ENCODE measurements at regions not wholly inside any gene's neighbourhood (a gene's known extent, or its start where the extent isn't known, plus 50 kb on each side); places are given as distances from the start of the nearest gene placed in this dataset.

- Histone ChIP-seq H2AFZ (ENCODE audit: low read length) (no peak overlapping the region), H3K36me3 (replicated peaks in 1 of 2; ENCODE audit: control insufficient read depth in 1 of 2, insufficient read depth in 2 of 2, low read length in 2 of 2) (no peaks in the 10 kb centered on the region), H4K20me1 (ENCODE audit: insufficient read depth, low read length) (no peaks in the 10 kb centered on the region), H3K4me3 (replicated peaks in 1 of 3; ENCODE audit: insufficient read depth in 1 of 3, low read depth in 2 of 3, low read length in 3 of 3) (no peak overlapping the region), H3K27ac (ENCODE audit: extremely low read length, insufficient read depth, low read length) (no peak overlapping the region), H3K9me3 (ENCODE audit: low read length) (no peaks in the 10 kb centered on the region), H3K4me1 (ENCODE audit: insufficient read depth, low read length) (no peaks in the 10 kb centered on the region), H3K4me2 (ENCODE audit: low read depth, low read length) (no peak overlapping the region), H3K27me3 (ENCODE audit: control insufficient read depth in 1 of 2, insufficient read depth in 2 of 2, low read length in 2 of 2) (no peaks in the 10 kb centered on the region), H3K79me2 (ENCODE audit: insufficient read depth, low read length) (no peaks in the 10 kb centered on the region), H3K9ac (ENCODE audit: insufficient read depth, low read depth, low read length) (no peak overlapping the region)
- no peak for DNase-seq (ENCODE audit: low spot score)
- 6% methylated on average over 2 of the region's 2 CpGs for WGBS (ENCODE audit: low lambda C conversion rate)
- TF ChIP-seq ZNF292 (CRISPR knock-in tag; IDR thresholded peaks at IDR 0.05; ENCODE audit: borderline replicate concordance, low read depth) (no peak), ZFP90 (CRISPR knock-in tag; IDR thresholded peaks at IDR 0.05; ENCODE audit: borderline replicate concordance) (no peak), ZNF816 (CRISPR knock-in tag; IDR thresholded peaks at IDR 0.05; ENCODE audit: borderline replicate concordance) (no peak), ZBTB39 (CRISPR knock-in tag; IDR thresholded peaks at IDR 0.05) (no peak), REPIN1 (CRISPR knock-in tag; IDR thresholded peaks at IDR 0.05; ENCODE audit: borderline replicate concordance, low read depth) (no peak), SNRNP70 (IDR thresholded peaks at IDR 0.05; ENCODE audit: low read depth, low read length) (no peak), CREM (IDR thresholded peaks at IDR 0.05) (no peak), CREM (CRISPR knock-in tag; IDR thresholded peaks at IDR 0.05) (no peak), ZNF580 (CRISPR knock-in tag; IDR thresholded peaks at IDR 0.05; ENCODE audit: borderline replicate concordance, low read depth) (no peak), MXD1 (CRISPR knock-in tag; IDR thresholded peaks at IDR 0.05) (no peak), ZNF772 (CRISPR knock-in tag; IDR thresholded peaks at IDR 0.05) (no peak), PRDM10 (CRISPR knock-in tag; IDR thresholded peaks at IDR 0.05; ENCODE audit: low read depth) (no peak), NCOA1 (CRISPR knock-in tag; IDR thresholded peaks at IDR 0.05) (no peak), FOXA1 (IDR thresholded peaks at IDR 0.05) (no peak), FOXA1 (CRISPR knock-in tag; IDR thresholded peaks at IDR 0.05) (no peak)
- POLR2A ChIA-PET: no interaction called here
- no peak for FAIRE-seq
- intact Hi-C loops (cut with micrococcal nuclease; ENCODE audit: unreplicated experiment) (no loop called here), in situ Hi-C loops (cut with HindIII; ENCODE audit: extremely low pct_ligation_motif_present, low pct_unique_long_range_greater_than_20kb) (no loop called here)
- no peak for ATAC-seq
- CTCF ChIA-PET (ENCODE audit: low intra/inter-chr PET ratio, low total read pairs): no interaction called here
- no TSS peak for BruUV-seq (replicated peaks)
Measured at GRCh38 chr16:59042301-59042700, 308.2 kb upstream of the GOT2 start.

All from HepG2 (cell line).